HL-60 (cell line): ENCODE measurements at regions not wholly inside any gene's neighbourhood (a gene's known extent, or its start where the extent isn't known, plus 50 kb on each side); places are given as distances from the start of the nearest gene placed in this dataset.

Experiments
- GABPA ChIP-seq: IDR thresholded peaks from 2 replicates; pipeline ENCODE4 v1.6.1; 2012; ENCODE audit warnings: low read depth
- POLR2AphosphoS5 ChIP-seq: IDR thresholded peaks from 2 replicates; pipeline ENCODE4 v1.6.1; 2012; ENCODE audit warnings: low read depth
- TF ChIP-seq, protein P1 (sequence below): IDR thresholded peaks from one replicate; pipeline ENCODE4 v1.5.1; 2011; ENCODE audit warnings: low read length, control low read depth, inconsistent platforms; ENCODE audit not compliant: insufficient read depth

GRCh38 chr3:184459355-184459754 lies 79.5 kb downstream of the CHRD start:
- TF ChIP-seq, protein P1, sequence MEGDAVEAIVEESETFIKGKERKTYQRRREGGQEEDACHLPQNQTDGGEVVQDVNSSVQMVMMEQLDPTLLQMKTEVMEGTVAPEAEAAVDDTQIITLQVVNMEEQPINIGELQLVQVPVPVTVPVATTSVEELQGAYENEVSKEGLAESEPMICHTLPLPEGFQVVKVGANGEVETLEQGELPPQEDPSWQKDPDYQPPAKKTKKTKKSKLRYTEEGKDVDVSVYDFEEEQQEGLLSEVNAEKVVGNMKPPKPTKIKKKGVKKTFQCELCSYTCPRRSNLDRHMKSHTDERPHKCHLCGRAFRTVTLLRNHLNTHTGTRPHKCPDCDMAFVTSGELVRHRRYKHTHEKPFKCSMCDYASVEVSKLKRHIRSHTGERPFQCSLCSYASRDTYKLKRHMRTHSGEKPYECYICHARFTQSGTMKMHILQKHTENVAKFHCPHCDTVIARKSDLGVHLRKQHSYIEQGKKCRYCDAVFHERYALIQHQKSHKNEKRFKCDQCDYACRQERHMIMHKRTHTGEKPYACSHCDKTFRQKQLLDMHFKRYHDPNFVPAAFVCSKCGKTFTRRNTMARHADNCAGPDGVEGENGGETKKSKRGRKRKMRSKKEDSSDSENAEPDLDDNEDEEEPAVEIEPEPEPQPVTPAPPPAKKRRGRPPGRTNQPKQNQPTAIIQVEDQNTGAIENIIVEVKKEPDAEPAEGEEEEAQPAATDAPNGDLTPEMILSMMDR: no peak
- TF ChIP-seq POLR2AphosphoS5 (no peak), GABPA (no peak)
